Loucy (cell line): ENCODE measurements at regions not wholly inside any gene's neighbourhood (a gene's known extent, or its start where the extent isn't known, plus 50 kb on each side); places are given as distances from the start of the nearest gene placed in this dataset.

Experiments
- EZH2phosphoT487 ChIP-seq: fragments of 200-600 bp; IDR thresholded peaks from 2 replicates; pipeline ENCODE4 v1.6.1; 2018; ENCODE audit warnings: antibody characterized with exemption, mild to moderate bottlenecking, moderate library complexity, borderline replicate concordance
- TF ChIP-seq, protein P1 (sequence below): fragments of 200-600 bp; sonication (generic); conservative IDR thresholded peaks from 2 replicates; pipeline ENCODE4 v1.5.1; 2014; ENCODE audit warnings: mild to moderate bottlenecking, antibody characterized with exemption, low read length

DNA sequence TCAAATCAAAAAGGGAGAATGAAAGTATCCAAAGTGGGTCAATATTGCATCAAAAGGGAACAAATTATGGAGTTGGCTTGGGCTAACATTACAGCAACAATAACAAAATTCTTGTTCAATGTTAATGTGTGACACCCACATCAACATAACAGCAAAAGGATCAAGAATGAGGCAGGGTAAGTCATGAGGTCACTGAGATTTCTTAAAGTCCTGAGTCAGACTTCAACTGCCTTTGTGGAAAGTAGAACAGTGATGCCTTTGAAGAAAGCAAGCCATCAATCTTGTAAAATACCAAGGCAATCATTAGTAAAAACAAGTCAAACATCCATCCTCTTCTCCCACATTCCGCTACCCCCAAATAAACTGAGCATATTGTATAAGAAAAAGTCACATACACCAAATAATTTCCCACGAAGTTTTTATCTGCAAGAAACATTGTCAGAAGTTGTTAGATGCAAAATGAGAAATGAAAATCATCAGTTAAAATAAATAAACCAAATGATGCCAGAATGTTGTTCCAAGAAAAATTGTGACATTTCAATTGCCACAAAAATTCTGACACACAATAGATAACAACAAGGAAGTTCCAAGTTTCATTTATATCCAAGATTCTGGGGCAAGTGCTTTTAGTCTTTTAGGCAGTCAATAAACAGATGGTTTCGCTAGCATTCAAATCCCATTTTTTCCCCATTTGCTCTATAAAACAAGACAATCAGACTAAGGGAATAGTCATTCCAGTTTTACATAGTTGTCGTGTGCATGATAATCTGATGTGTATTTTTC lies 216.1 kb upstream of the SETBP1 start:
- TF ChIP-seq, protein P1, sequence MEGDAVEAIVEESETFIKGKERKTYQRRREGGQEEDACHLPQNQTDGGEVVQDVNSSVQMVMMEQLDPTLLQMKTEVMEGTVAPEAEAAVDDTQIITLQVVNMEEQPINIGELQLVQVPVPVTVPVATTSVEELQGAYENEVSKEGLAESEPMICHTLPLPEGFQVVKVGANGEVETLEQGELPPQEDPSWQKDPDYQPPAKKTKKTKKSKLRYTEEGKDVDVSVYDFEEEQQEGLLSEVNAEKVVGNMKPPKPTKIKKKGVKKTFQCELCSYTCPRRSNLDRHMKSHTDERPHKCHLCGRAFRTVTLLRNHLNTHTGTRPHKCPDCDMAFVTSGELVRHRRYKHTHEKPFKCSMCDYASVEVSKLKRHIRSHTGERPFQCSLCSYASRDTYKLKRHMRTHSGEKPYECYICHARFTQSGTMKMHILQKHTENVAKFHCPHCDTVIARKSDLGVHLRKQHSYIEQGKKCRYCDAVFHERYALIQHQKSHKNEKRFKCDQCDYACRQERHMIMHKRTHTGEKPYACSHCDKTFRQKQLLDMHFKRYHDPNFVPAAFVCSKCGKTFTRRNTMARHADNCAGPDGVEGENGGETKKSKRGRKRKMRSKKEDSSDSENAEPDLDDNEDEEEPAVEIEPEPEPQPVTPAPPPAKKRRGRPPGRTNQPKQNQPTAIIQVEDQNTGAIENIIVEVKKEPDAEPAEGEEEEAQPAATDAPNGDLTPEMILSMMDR: no peak
- TF ChIP-seq EZH2phosphoT487: no peak
